ENCODE measurements at regions not wholly inside any gene's neighbourhood (a gene's known extent, or its start where the extent isn't known, plus 50 kb on each side); places are given as distances from the start of the nearest gene placed in this dataset.

DNA sequence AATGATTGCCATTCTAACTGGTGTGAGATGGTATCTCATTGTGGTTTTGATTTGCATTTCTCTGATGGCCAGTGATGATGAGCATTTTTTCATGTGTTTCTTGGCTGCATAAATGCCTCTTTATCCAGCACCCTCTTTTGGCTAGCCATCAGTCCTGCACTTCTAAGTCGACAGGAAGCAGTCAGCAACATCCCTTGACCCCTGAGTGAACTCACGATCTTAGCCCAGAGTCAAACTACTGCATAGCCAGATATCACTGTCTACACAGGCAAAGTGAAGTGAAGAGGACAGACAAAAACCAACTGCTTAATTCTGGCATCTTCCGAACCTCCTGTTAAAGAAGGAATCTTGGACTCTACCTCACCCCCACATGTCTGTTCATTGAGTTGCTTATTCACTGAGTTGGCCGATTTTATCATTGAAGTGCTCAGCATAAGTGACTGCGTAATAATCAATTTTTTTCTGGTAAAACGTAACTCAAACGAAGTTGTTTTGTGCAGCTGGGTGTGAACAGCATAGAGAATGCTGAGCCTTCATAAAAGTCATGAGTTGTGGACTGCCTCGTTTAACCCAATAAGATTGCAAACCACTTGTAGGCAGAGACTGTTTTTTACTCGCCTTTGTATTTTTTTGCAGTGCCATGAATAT lies 304.2 kb downstream of the COG6 start:
- TF ChIP-seq, protein P1, sequence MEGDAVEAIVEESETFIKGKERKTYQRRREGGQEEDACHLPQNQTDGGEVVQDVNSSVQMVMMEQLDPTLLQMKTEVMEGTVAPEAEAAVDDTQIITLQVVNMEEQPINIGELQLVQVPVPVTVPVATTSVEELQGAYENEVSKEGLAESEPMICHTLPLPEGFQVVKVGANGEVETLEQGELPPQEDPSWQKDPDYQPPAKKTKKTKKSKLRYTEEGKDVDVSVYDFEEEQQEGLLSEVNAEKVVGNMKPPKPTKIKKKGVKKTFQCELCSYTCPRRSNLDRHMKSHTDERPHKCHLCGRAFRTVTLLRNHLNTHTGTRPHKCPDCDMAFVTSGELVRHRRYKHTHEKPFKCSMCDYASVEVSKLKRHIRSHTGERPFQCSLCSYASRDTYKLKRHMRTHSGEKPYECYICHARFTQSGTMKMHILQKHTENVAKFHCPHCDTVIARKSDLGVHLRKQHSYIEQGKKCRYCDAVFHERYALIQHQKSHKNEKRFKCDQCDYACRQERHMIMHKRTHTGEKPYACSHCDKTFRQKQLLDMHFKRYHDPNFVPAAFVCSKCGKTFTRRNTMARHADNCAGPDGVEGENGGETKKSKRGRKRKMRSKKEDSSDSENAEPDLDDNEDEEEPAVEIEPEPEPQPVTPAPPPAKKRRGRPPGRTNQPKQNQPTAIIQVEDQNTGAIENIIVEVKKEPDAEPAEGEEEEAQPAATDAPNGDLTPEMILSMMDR (IDR thresholded peaks at IDR 0.05; ENCODE audit: insufficient read depth, low read depth, low read length, missing control alignments), result no peak
- DNase-seq (ENCODE audit: low read depth), result peak; percentile 43
- no peak overlapping the region for H3K4me3 ChIP-seq (ENCODE audit: low read depth, low read length)

DNA sequence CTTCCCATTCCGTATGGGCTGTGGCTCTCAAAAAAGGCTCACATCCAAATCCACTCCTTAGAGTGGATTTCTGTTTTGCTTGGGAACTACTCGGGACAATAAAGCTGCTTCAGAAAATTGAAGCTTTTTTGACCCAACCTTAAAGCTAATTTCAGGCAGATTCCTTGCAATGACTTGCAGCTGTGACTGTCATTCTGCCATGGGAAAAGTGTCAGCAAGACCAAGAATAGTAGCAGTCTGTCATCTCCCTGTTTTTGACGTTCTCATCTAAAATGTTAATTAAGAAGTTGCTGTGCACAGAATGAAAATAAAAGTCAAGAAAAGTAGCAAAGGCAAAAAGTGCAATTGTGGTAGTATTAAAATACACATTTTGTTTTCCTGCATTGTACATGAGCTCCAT lies 304.7 kb downstream of the COG6 start:
- no peak overlapping the region for H3K4me3 ChIP-seq (ENCODE audit: low read depth, low read length)
- no peak for DNase-seq (ENCODE audit: low read depth)
- TF ChIP-seq, protein P1 (IDR thresholded peaks at IDR 0.05; ENCODE audit: insufficient read depth, low read depth, low read length, missing control alignments), result no peak

DNA sequence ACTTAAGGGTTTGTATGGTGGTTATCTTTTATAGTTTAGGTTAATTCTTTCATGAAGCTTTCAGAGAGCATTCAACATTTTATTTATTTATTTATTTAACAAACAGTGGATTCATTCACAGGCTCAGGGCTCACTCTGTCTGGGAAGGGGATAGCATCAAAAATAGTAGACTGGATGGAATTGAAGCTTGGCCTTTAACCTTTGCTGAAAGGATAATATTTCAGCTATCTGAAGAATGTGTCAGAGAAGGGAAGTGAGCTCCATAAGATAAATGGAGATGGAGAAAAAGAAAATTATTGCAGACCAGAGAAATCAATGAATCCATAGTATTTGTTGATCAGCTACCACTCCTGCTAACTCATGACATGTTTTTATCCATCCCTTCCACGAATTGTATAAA lies 305.6 kb downstream of the COG6 start:
- TF ChIP-seq, protein P1 (IDR thresholded peaks at IDR 0.05; ENCODE audit: insufficient read depth, low read depth, low read length, missing control alignments), result no peak
- no peak overlapping the region for H3K4me3 ChIP-seq (ENCODE audit: low read depth, low read length)
- no peak for DNase-seq (ENCODE audit: low read depth)

DNA sequence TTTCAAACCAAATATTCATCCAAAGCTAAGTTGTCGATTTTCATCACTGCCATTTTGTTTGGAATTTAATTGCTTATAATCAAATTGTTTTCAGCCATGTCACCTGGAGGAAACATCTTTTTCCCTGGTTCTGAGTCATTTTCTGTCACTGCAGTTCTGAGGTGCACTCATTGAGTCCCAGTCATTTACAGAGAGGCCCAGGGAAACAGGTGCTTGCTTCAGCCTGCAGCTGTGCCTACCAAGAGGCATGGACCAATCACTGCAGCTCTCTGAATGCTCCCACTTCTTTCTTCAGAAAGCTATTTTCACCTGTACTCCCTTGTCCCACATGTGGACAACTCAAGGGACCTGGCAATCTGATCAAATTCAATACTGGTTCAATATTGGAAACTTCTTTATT lies 308.1 kb downstream of the COG6 start:
- TF ChIP-seq, protein P1 (IDR thresholded peaks at IDR 0.05; ENCODE audit: insufficient read depth, low read depth, low read length, missing control alignments), result no peak

DNA sequence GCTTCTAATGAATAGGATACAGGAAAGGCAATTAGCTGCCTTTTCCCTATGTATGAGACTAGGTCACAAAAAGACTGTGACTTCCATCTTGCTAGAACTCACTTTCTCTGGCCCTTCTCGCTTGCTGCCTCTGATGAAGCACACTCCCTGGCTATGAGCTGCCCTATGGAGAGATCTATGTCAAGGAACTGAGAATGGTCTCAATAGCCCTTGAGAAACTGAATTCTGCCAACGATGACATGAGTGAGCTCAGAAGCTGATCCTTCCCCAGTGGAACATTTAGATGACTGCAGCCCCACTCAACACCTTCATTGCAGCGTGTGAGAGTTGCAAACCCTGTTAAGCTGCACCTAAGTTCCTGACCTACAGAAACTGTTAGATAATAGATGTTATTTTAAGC lies 309.8 kb downstream of the COG6 start:
- DNase-seq (ENCODE audit: low read depth), result no peak
- TF ChIP-seq, protein P1 (IDR thresholded peaks at IDR 0.05; ENCODE audit: insufficient read depth, low read depth, low read length, missing control alignments), result no peak

More for the DNA sequence above, 308.1 kb downstream of the COG6 start:
- H3K4me3 ChIP-seq (ENCODE audit: low read depth, low read length), result no peak overlapping the region
- DNase-seq (ENCODE audit: low read depth), result peak; percentile 38

DNA sequence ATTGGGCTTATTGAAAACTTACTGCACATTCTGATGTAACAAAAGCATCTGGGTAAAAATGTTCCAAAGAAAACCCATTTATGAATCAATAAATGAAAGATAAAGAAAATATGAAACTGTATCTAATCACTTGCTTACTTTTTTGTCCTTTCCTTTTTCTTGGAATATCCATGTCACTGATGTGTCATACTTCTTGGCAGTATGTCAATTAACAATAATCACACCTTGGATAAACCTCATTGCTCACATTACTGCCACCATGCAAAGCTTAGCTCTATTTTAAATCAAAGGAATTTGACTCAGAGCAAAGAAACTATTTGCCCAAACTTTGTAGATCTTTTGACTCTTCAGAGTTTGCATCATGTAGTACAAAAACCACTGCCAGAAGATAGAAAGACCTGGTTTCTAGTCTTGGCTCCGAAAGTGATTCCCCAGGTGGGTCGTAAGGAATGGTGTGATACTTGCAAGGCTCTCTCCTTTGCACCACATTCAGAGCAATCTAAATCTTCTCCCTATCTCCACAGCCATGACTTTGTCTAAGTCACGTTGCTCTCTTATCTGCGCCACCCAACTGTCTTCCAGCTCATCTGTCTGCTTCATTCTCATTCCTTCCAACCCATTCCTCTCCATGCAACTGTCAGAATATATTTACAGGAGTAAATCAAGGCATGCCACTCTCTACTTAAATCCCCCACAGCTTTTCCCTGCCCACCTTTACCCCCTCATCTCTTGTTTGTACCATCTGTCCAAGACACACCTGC lies 311.9 kb downstream of the COG6 start:
- DNase-seq (ENCODE audit: low read depth), result no peak
- TF ChIP-seq, protein P1 (IDR thresholded peaks at IDR 0.05; ENCODE audit: insufficient read depth, low read depth, low read length, missing control alignments), result no peak
- H3K4me3 ChIP-seq (ENCODE audit: low read depth, low read length), result no peak overlapping the region

More for the DNA sequence above, 309.8 kb downstream of the COG6 start:
- no peak overlapping the region for H3K4me3 ChIP-seq (ENCODE audit: low read depth, low read length)
